DMS153 treated with DMSO at 0.1 percent for 48 hours (cell line): ENCODE measurements at regions not wholly inside any gene's neighbourhood (a gene's known extent, or its start where the extent isn't known, plus 50 kb on each side); places are given as distances from the start of the nearest gene placed in this dataset.
A peak's percentile ranks its signal among the peaks of the same experiment; 100 is the strongest.
"Not testable (repeated sequence)": the region's sequence is repeated elsewhere in the genome, so short reads cannot be mapped to it uniquely, and the experiment has no call there.

Experiments
- DNase-seq: peaks from one replicate; lab custom pipeline; 2025; ENCODE audit not compliant: unreplicated experiment; lab: John Stamatoyannopoulos, UW

DNA sequence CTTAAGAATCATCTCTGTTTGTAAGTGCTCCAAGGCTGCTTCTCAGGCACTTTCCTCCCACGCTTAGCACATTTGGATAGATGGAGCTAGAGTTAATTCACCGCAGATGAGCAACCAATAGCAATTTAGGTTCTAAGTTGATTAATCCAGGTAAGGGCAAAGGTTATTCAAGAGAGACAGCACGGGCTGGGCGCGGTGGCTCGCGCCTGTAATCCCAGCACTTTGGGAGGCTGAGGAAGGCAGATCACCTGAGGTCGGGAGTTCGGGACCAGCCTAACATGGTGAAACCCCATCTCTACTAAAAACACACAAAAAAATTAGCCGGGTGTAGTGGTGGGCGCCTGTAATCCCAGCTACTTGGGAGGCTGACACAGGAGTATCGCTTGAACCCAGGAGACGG lies 54.5 kb upstream of the UNC13C start:
- not testable (repeated sequence) for DNase-seq

DNA sequence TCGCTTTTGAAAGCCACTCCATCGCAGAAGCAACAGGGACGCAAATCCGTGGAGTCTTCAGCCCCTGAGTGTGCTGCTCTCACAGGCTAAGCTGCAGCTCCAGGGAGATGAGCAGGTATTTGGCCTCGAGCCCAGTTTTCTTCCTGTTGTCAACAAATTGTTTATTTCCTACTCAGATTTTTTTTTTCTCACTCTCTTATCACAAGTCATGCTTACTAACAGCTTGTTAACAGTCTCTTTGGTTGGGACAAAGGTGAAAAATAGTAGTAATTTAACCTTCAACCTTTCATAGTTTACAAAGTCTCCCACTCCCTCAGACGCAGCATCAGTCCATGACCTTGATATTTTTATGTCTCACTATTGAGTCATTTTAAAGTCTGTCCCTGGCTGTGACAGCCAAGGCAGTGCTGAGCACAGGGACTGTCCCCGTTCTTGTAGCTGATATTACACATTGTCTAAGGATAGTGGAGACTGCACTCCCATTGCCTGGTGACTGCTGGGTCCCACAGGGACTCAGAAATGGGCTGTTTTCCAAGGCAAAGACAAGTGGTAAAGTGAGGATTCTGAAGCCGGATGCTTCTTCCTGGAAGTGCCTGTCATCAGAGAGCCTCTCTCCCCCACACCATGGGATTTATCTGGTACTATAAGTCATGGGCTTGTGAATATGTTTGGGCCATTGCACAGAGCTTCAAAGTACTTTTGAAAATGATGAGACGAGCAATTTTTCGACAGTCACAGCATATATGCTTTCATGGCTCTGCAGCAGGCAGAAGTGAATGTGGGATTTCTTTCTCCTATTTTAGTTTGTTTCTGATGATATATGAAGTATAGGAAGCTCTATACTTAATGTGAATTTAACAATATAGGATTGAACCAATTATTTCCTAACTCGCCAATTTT lies 59.8 kb upstream of the UNC13C start:
- DNase-seq, result peak; percentile 1

DNA sequence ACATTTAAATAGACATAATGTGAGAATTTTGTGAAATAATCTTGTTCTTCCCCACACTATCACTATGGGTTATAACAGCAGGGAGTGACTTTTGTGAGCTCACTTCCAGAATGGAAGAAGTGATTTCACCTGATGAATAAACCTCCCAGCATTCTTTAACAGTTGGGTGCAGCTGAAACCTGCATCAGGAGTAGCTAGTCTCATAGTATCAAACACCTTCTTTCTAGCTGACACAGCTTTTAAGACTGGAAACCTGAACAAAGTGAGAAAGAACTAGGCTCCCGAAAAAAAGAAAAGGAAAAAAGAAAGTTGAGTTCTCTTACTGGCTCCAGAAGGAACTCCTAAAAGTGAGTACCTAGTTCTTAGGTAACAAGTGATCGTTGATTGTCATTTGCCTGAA lies 61.1 kb upstream of the UNC13C start:
- DNase-seq, result no peak

DNA sequence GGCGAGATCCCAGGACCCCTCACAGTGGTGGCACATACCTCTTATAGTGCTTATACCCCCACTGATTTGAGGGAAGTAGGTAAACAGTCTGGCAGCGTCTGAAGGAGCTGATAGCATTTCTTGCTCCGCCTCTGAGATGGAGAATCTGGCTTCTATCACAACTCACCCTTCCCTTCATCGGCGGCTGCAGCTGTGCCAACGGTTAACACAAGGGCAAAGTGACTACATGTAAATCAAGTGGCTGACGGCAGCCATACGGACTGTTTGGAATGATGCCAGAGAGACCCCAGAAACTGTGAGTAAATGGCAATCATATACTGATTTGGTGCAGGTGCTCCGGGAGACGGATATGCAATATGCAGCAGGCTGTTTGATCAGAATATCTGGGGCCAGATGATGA lies 66.8 kb upstream of the UNC13C start:
- no peak for DNase-seq

DNA sequence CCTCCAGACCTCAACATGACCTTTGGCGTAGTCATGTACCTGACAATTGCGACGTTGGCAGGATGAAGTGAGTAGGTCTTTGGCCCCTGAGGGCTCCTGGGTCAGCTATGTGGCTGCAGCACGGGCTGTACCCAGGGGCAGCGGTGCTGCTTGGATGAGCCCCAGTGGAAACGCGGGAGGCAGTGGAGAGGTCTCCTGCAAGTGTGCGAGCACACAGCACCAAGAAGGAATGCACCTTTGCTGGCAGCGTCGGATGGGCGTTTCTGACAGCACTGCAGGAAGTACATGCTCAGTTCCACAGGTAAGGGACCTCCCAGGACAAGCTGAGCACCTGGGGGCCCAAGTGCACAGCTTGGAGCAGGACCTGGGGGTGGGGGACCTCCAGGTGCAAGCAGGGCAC lies 67.4 kb upstream of the UNC13C start:
- no peak for DNase-seq

DNA sequence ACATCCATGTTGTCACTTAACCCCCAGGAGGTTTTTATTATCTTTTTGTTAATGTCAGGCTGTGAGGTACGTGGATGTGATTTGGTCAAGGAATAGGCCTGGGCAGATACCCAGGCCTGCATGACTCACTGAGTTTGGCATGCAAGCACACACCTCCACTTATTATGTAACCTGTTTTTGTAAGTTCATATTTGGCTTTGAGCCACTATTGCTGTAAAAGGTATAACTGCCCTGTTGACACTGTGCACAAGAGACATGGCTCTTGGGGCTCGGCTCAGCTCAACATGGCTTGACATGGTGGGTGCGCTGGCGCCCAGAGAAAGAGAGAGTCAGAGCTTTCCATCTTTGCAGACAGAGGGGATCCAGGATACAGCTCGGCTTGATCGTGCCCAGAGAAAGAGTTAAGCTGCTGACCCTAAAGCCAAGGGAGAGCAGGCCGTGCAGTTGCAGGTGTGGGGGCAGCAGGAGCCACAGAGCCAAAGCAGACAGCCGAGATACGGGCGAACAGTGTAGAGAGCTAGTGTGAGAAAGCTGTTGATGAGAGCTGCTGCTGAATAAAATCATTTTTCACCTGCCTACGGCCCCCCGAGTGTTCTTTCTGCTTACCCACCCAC lies 67.9 kb upstream of the UNC13C start:
- no peak for DNase-seq

DNA sequence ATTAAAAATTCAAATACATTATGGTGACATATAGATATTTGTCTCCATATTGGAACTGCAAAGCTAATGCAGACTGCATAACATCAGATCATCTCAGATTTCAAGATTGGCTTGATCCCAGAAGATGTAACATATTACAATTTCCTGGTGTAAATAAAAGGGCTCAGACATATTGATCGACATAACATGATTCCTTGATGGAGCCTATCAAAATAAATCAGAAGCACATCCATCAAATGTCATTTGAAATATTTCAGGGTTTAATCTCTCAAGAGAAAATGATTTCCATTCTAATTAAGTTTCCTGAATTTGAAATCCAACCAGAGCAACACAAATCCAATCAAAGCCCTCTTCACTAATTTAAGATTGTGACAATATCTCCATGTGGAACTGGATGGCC lies 75.1 kb upstream of the UNC13C start:
- no peak for DNase-seq

DNA sequence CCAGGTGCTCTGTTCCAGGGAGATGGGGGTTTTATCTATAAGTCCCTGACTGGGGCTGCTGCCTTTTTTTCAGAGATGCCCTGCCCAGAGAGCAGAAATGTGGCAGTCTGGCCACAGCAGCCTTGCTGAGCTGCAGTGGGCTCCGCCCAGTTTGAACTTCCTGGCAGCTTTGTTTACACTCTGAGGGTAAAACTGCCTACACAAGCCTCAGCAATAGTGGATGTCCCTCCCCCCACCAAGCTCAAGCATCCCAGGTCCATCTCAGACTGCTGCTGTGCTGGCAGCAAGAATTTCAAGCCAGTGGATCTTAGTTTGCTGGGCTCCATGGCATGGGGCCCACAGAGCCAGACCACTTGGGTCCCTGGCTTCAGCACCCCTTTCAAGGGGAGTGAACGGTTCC lies 84.8 kb upstream of the UNC13C start:
- peak; percentile 0 for DNase-seq

DNA sequence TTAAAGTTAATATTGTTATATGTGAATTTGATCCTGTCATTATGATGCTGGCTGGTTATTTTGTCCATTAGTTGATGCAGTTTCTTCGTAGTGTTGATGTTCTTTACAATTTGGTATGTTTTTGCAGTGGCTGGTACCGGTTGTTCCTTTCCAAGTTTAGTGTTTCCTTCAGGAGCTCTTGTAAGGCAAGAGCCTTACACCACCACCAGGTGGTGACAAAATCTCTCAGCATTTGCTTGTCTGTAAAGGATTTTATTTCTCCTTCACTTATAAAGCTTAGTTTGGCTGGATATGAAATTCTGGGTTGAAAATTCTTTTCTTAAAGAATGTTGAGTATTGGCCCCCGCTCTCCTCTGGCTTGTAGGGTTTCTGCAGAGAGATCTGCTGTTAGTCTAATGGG lies 86.4 kb upstream of the UNC13C start:
- DNase-seq, result not testable (repeated sequence)

DNA sequence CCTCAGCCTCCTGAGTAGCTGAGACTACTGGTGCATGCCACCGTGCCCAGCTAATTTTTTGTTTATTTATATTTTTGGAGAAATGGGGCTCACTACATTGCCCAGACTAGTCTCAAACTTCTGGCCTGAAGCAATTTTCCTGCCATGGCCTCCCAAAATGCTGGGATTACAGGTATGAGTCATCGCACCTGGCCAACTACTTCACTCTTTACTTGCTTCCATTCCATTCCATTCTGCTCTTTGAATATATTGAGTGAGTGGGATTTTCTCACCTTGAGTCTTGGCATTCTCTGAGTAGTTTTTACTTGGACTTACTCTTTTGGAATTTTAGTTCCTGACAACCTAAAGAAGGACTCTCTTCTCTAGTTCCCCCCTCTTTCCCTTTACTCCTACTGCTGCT lies 93.8 kb upstream of the UNC13C start:
- DNase-seq, result no peak

DNA sequence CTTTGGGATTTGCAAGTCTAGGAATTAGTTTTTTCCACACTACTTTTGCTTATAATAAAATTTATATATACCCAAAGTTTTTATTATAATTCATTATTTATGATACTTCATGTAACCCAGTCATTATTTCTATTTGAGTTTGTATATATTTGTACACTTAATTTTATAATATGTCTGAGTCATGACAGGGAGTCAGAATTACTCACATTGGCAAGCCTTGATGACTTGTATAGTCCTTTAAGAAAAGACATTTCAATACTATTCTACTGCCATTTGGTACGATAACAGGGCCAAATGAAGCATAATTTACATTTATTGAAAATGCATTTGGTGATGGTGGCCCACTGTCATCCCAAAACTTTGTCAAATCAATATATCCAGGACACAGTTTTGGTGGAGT lies 95.9 kb upstream of the UNC13C start:
- no peak for DNase-seq

DNA sequence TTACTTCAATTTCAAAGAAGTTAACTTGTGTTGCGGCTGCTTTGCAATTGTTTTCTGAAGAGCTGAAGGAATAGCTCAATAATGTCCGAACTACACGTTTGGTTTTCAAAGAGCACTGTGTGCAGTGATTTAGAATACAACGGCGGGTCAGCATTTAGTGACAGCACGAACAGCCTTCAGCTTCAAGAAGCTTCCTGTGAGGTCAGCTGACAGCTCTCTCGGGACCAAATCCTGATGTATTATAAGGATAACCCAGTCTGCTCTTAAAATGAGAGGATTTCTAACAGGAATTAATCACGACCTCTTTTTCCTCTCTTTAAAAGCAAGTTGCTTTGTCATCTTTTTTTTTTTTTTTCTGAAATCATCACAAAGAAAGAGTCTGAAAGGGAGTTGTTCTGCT lies 97.9 kb upstream of the UNC13C start:
- no peak for DNase-seq

DNA sequence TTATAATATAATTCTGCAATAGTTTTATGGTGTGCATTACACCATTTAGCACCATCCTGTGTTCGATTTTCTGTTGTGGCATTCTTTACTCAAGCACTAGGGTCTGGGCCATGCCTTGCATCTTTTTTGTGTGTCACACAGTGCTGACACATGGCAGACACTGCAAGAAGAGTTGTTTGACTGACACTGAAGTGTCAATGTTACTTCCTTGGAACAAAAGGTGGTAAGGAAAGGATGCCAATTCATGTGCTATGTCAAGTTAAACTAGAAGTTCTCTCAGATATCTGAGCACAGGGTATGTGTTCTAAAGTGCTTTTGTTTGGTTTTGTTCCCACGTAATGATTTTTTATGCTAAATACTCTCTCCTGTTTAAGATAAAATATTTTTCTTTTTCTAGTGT lies 102.5 kb upstream of the UNC13C start:
- no peak for DNase-seq

DNA sequence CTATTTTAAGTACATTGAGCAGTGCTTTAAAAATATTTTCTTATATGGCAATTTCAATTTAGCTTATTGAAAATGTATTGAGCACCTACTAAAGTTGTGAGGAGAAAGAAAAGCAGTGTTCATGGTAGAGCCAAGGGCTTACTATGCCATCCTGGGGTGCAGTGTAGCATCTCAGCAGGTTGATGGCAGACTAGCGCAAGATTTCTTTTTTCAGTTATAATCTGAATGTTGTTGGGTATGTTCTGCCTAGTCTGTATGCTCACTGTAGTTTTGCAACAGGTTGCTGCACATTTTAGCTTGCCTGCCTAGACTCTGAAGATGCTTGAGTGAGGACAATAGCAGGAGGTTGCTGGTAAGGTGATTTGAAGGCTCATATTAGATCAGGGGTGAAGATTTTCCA lies 103.1 kb upstream of the UNC13C start:
- DNase-seq, result no peak

DNA sequence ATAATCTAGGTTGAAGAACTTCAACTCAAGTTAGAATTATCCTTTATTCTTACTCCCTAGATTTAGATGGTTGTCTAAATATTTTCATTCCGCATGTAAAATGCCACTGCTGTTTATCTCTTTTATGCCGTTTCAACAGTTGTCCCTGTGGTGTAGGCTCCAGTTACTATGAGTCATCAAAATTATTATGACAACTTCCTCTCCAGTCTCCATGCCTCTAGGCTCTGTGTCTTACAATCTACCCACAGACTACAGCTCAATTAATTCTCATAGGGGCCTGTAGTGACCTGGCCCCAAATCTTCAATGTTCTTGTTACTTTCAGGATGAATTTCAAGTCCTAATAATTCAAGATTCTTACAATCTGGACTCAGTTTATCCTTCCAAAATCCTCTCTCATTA lies 105.8 kb upstream of the UNC13C start:
- DNase-seq, result no peak

DNA sequence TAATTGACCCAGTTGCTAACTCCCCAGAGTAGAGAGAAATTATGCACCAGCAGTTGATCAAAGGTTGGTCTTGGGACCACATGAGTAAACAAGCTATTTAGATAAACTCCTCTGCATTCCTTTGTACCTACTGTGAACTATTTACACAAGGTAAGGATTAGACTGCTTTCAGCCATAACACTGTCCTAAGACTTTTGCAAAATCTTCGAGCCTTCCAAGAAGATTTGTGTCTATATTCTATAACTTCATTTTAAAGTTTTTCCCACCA lies 108.5 kb upstream of the UNC13C start:
- no peak for DNase-seq

DNA sequence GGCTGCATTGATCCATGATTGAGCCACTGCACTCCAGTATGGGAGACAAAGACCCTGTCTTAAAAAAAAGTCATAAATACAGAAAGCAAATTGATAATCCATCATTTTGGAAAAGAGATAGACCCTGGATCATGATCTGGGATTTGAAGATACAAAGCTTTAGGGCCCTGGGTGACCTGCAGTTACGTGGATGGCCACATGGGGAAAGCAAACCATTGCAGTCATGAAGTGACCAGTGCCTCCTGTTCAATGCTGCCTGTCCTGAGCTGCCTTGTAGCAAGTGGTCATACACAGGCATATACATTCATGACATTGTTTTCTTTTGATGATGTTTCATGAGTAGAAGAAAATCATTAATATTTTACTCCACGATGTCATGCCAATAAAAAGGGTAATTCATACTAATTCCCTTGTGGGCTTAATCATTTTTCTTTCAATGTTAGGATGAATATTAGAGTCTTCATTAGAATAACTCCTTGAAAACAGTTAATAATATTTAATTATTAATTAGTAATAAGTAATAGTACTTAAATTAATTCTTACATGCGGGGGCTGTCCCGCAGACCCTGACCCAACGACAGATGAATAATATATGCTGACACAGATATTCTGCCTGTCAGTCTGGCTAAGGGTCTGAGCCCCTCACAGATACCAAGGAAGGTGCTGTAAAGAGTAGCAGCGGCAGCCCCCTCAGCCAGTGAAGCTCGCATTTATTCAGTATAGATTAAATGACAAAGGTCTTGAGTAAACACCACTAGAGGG lies 109.0 kb upstream of the UNC13C start:
- DNase-seq, result no peak

DNA sequence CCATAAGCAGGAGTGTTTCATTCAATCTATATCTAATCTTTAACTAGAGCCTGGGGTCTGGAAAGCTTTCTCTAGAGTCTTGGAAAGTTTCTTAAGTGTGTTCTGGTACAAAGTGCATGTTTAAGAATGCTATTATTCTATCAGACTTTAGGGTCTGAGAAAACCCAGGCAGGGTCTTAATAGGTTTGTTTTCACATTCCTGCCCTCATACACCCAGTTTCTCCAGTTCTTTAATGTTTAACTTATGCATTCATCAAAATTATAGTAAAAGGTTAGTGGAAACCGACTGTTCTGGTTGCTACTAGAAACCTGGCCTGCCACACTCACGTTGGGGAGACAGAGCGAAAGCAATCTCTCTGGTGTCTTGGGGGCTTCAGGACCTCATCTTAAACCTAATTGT lies 102.9 kb upstream of the WDR72 start:
- DNase-seq, result no peak

DNA sequence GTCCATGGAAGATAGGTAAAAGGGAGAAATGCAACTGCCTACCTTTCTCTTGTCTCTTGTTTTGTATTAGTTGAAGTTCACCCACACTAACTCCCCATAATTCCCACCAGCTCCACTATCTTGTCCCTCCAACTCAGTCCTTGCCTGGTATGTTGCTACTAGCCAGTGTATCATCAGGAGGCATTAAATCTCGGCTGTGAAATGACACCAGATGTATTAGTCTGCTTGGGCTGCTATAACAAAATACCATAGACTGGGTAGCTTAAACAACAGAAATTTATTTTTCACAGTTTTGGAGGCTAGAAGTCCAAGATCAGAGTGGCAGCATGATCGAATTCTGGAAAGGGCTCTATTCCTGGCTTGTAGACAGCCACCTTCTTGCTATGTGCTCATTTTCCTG lies 102.3 kb upstream of the WDR72 start:
- no peak for DNase-seq

DNA sequence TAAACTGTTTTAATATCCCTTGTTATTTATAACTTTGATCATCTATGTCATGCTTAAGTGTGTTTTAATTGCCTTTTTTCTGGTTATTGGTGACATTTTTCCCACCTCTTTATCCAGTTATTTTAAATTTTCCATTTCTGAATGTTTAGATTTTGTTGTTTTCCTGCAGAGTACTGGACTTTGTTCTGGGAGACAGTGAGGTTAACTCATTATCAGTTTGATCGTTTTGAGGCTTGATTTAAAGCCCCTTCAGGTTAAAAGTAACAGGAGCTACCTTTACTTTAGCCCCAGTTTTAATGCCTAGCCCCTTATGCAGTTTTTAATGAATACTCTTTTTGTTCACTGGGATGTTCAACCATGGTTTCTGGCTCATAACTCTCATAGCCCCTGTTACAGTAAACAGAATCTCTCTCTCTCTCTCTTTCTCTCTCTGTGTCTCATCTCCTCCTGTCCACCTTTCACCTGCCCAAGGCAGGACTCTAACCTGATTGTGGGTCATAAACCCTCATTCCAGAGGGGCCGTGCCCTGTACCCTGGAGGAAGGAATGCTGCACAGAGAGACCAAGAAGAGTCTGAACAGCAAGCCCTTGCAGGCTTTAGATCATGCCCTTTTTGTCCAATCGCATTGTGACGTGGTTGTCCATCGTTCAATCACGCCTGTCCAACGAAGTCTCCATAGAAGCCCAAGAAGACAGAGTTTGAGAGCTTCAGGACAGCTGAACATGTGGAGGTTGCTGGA lies 91.8 kb upstream of the WDR72 start:
- no peak for DNase-seq

DNA sequence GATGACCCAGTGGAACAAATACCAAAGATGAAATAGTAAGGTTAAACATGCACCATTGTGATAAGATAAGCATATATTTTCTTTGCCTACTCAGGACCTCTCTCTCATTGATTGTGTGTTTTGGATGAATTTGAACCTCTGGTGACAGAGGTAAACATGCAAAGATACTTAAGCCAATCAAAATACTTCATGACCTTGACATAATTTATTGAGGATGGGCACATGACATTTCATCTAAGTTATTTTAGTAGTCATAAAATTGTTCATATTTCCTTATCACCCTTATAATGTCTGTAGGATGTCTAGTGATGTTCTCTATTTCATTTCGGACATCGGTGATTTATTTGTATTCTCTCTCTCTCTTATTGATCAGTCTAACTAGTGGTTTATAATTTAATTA lies 88.3 kb upstream of the WDR72 start:
- no peak for DNase-seq

DNA sequence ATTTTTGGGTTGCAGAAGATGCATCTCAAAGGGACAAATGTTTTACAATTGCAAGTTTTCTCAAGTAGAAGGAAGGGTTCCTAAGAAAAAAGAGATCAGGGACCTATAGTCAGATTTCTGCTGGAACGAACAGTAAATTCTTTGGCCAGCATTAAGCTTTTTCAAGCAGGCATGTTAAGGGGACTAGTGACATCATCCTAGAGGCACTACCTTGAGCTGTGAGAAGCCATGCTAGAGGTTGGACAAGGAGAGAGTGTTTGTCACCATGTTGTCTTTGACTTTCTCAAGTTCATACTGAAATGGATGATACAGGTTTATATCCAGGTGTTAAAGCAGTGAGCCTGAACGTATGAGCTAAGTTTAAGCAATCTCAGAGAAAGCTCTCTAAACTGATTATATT lies 85.2 kb upstream of the WDR72 start:
- DNase-seq, result no peak
